HepG2 (cell line): ENCODE measurements at regions not wholly inside any gene's neighbourhood (a gene's known extent, or its start where the extent isn't known, plus 50 kb on each side); places are given as distances from the start of the nearest gene placed in this dataset.

Experiments
- ATAC-seq: fragments of 200-7000 bp; cut with Tn5 transposase; 3 replicates; pipeline ENCODE4 v1.9.1; 2020; ENCODE audit warnings: mild to moderate bottlenecking, moderate library complexity
- BruUV-seq: library from RNA; stranded (reverse); fragments of 400-500 nt; replicated peaks from 2 replicates; lab custom pipeline; 2021; lab: Mats Ljungman, UMichigan
- CTCF ChIA-PET: fragments of 300-600 bp; formaldehyde crosslinking; extraction: SDS; loops from one replicate; lab custom pipeline; 2021; ENCODE audit warnings: low total read pairs, inconsistent platforms, low intra/inter-chr PET ratio; lab: Yijun Ruan, JAX
- POLR2A ChIA-PET: fragments of 350-600 bp; sonication (Branson Sonifier 250); formaldehyde crosslinking; loops from one replicate; lab custom pipeline; 2020; ENCODE audit warnings: antibody characterized with exemption, inconsistent platforms; lab: Yijun Ruan, JAX
- DNase-seq: peaks from one replicate; pipeline ENCODE4 v3.0.0-alpha.2; 2015; ENCODE audit warnings: low spot score
- FAIRE-seq: peaks from 3 replicates; lab custom pipeline; 2011; peaks lifted over from hg19 to GRCh38; lab: Jason Lieb, UNC
- H2AFZ ChIP-seq: one replicate; pipeline ENCODE4 v1.6.1; 2011; ENCODE audit warnings: low read length, inconsistent platforms
- H3K27ac ChIP-seq: fragments of 300-600 bp; 3 replicates; pipeline ENCODE4 v1.8.0; 2011; ENCODE audit warnings: mixed run types, mild to moderate bottlenecking, mixed read lengths, low read length, inconsistent platforms; ENCODE audit not compliant: insufficient read depth; ENCODE audit errors: extremely low read length
- H3K27me3 ChIP-seq, 2 experiments: fragments of 200-600 bp in 1 of 2; 2 replicates in 1 of 2; 3 replicates in 1 of 2; pipeline versions ENCODE4 v1.6.0 to v1.8.0; 2011; ENCODE audit warnings: low read length in 2 of 2, mild to moderate bottlenecking in 2 of 2, moderate library complexity in 2 of 2, inconsistent platforms in 1 of 2; ENCODE audit not compliant: insufficient read depth in 2 of 2, control insufficient read depth in 1 of 2
- H3K36me3 ChIP-seq, 2 experiments: fragments of 200-600 bp in 1 of 2; replicated peaks in 1 of 2; 2 replicates in 1 of 2; 3 replicates in 1 of 2; pipeline versions ENCODE4 v1.5.1 to v1.8.0; 2011; ENCODE audit warnings: low read length in 2 of 2, inconsistent platforms in 1 of 2; ENCODE audit not compliant: insufficient read depth in 2 of 2, control insufficient read depth in 1 of 2
- H3K4me1 ChIP-seq: 2 replicates; pipeline ENCODE4 v1.5.1; 2012; ENCODE audit warnings: low read length, inconsistent platforms; ENCODE audit not compliant: insufficient read depth
- H3K4me2 ChIP-seq: 2 replicates; pipeline ENCODE4 v1.6.0; 2011; ENCODE audit warnings: low read depth, low read length, inconsistent platforms
- H3K4me3 ChIP-seq, 3 experiments: fragments of 200-600 bp in 1 of 3; sonication (generic), shearing (Covaris generic) in 1 of 3; replicated peaks in 1 of 3; 2 replicates each; pipeline ENCODE4 v1.5.1; 2011 to 2016; ENCODE audit warnings: low read length in 3 of 3, inconsistent platforms in 2 of 3, low read depth in 2 of 3, mild to moderate bottlenecking in 2 of 3, control low read depth in 1 of 3, mixed read lengths in 1 of 3; ENCODE audit not compliant: insufficient read depth in 1 of 3
- H3K79me2 ChIP-seq: one replicate; pipeline ENCODE4 v1.6.1; 2011; ENCODE audit warnings: low read length, inconsistent platforms; ENCODE audit not compliant: insufficient read depth
- H3K9ac ChIP-seq: 2 replicates; pipeline ENCODE4 v1.6.0; 2011; ENCODE audit warnings: mild to moderate bottlenecking, low read depth, low read length, inconsistent platforms; ENCODE audit not compliant: insufficient read depth
- H3K9me3 ChIP-seq: 2 replicates; pipeline ENCODE4 v1.5.1; 2012; ENCODE audit warnings: mild to moderate bottlenecking, low read length
- H4K20me1 ChIP-seq: 2 replicates; pipeline ENCODE4 v1.6.0; 2011; ENCODE audit warnings: inconsistent platforms, mild to moderate bottlenecking, low read length, moderate library complexity; ENCODE audit not compliant: insufficient read depth
- CBFB ChIP-seq: sonication (generic); formaldehyde crosslinking; IDR thresholded peaks from 2 replicates; pipeline ENCODE4 v1.4.0; 2020; ENCODE audit warnings: missing genetic modification reagents
- CEBPG ChIP-seq: IDR thresholded peaks from 2 replicates; pipeline ENCODE4 v1.6.1; 2016
- FOXJ3 ChIP-seq: sonication (generic); formaldehyde crosslinking; IDR thresholded peaks from 2 replicates; pipeline ENCODE4 v1.4.0; 2020; ENCODE audit warnings: missing genetic modification reagents, mild to moderate bottlenecking, borderline replicate concordance
- GZF1 ChIP-seq: sonication (generic); formaldehyde crosslinking; IDR thresholded peaks from 2 replicates; pipeline ENCODE4 v1.5.1; 2020; ENCODE audit warnings: mild to moderate bottlenecking, missing genetic modification reagents
- HHEX ChIP-seq: IDR thresholded peaks from 2 replicates; pipeline ENCODE4 v1.6.1; 2016; ENCODE audit warnings: control low read depth
- HIVEP1 ChIP-seq: sonication (generic); formaldehyde crosslinking; IDR thresholded peaks from 2 replicates; pipeline ENCODE4 v1.4.0; 2020; ENCODE audit warnings: mild to moderate bottlenecking, missing genetic modification reagents
- PHB2 ChIP-seq: fragments of 450-650 bp; IDR thresholded peaks from 2 replicates; pipeline ENCODE4 v1.6.1; 2018; ENCODE audit not compliant: partially characterized antibody
- RFX1 ChIP-seq: fragments of 450-650 bp; IDR thresholded peaks from 2 replicates; pipeline ENCODE4 v1.6.1; 2017
- RFX5 ChIP-seq: IDR thresholded peaks from 2 replicates; pipeline ENCODE4 v1.6.1; 2011; ENCODE audit warnings: low read depth, low read length, improper control_type of control experiment
- SRF ChIP-seq: IDR thresholded peaks from 2 replicates; pipeline ENCODE4 v1.6.1; 2011; ENCODE audit warnings: mild to moderate bottlenecking, low read depth, low read length, moderate library complexity
- ZNF17 ChIP-seq: sonication (generic); formaldehyde crosslinking; IDR thresholded peaks from 2 replicates; pipeline ENCODE4 v1.5.0; 2020; ENCODE audit warnings: mild to moderate bottlenecking, missing genetic modification reagents
- ZNF431 ChIP-seq: sonication (generic); formaldehyde crosslinking; IDR thresholded peaks from 2 replicates; pipeline ENCODE4 v1.9.0; 2022; ENCODE audit warnings: missing genetic modification reagents, low read depth, mild to moderate bottlenecking, borderline replicate concordance
- ZNF468 ChIP-seq: sonication (generic); formaldehyde crosslinking; IDR thresholded peaks from 2 replicates; pipeline ENCODE4 v1.8.0; 2022; ENCODE audit warnings: mild to moderate bottlenecking, moderate library complexity, missing genetic modification reagents
- ZNF678 ChIP-seq: sonication (generic); formaldehyde crosslinking; IDR thresholded peaks from 2 replicates; pipeline ENCODE4 v1.4.0; 2020; ENCODE audit warnings: mild to moderate bottlenecking, missing genetic modification reagents
- ZNF747 ChIP-seq: sonication (generic); formaldehyde crosslinking; IDR thresholded peaks from 2 replicates; pipeline ENCODE4 v1.8.1; 2023; ENCODE audit warnings: missing genetic modification reagents, mild to moderate bottlenecking, borderline replicate concordance
- ZNF780A ChIP-seq: sonication (generic); formaldehyde crosslinking; IDR thresholded peaks from 2 replicates; pipeline ENCODE4 v1.8.0; 2022; ENCODE audit warnings: mild to moderate bottlenecking, missing genetic modification reagents, moderate library complexity
- WGBS: methylation state at CpG from one replicate; pipeline ENCODE4 v1.1.6; 2017; ENCODE audit warnings: low lambda C conversion rate; 5-methylcytosine and 5-hydroxymethylcytosine counted together
- in situ Hi-C: cut with HindIII; loops from 2 replicates; pipeline ENCODE4 v1.10.0; 2017; ENCODE audit warnings: low pct_unique_long_range_greater_than_20kb; ENCODE audit not compliant: extremely low pct_ligation_motif_present
- intact Hi-C: fragments of 100-400 bp; cut with micrococcal nuclease; formaldehyde crosslinking; loops from one replicate; pipeline ENCODE4 v1.10.0; 2022; ENCODE audit not compliant: unreplicated experiment
- TF ChIP-seq, protein P1 (sequence below): sonication (generic); formaldehyde crosslinking; IDR thresholded peaks from 2 replicates; pipeline ENCODE4 v1.8.1; 2023; ENCODE audit warnings: mild to moderate bottlenecking, missing genetic modification reagents
- TF ChIP-seq, protein P2 (sequence below): IDR thresholded peaks from 2 replicates; pipeline ENCODE4 v1.6.1; 2012; ENCODE audit warnings: low read length, improper control_type of control experiment
- TF ChIP-seq, protein P3 (sequence below): sonication (generic); formaldehyde crosslinking; IDR thresholded peaks from 2 replicates; pipeline ENCODE4 v1.5.1; 2020; ENCODE audit warnings: missing genetic modification reagents, mild to moderate bottlenecking, borderline replicate concordance
- TF ChIP-seq, protein P4 (sequence below): IDR thresholded peaks from 2 replicates; pipeline ENCODE4 v1.6.1; 2012; ENCODE audit warnings: low read depth, low read length, improper control_type of control experiment

DNA sequence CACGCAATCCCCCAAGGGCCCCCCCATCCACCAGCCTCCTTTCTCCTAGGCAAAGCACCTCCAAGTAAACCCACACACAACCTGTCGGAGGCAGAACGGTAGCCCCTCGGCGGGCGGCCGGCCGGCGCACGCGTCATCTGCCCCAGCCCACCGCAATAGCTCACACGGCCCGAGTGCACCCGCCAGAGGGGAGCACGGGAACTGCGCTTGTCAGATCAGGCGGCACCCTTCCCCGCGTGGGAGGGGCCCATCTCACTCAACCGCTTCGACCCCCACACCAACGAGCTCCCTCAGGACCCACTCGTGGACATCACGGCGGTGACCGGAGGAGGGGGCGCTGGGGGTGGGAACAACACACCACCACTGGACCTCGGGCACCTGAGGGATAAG is 767.9 kb upstream of the DEFB115 start:
- DNase-seq (no peak), FAIRE-seq (no peak), ATAC-seq (no peak)
- no peak overlapping the region for H3K9ac ChIP-seq
- BruUV-seq, result no TSS peak
- H2AFZ ChIP-seq, result no peak overlapping the region
- no peaks in the 10 kb centered on the region for H3K27me3 ChIP-seq
- H4K20me1 ChIP-seq, result no peaks in the 10 kb centered on the region
- CTCF ChIA-PET, result no interaction called here
- H3K36me3 ChIP-seq, result no peaks in the 10 kb centered on the region
- no peak overlapping the region for H3K27ac ChIP-seq
- H3K79me2 ChIP-seq, result no peaks in the 10 kb centered on the region
- H3K4me2 ChIP-seq, result no peak overlapping the region
- no peak overlapping the region for H3K4me3 ChIP-seq
- POLR2A ChIA-PET, result no interaction called here
- in situ Hi-C loops, result no loop called here
- no peaks in the 10 kb centered on the region for H3K4me1 ChIP-seq
- H3K9me3 ChIP-seq, result peaks cover 67% of the 10 kb centered on the region
- TF ChIP-seq, protein P1, sequence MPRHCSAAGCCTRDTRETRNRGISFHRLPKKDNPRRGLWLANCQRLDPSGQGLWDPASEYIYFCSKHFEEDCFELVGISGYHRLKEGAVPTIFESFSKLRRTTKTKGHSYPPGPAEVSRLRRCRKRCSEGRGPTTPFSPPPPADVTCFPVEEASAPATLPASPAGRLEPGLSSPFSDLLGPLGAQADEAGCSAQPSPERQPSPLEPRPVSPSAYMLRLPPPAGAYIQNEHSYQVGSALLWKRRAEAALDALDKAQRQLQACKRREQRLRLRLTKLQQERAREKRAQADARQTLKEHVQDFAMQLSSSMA (CRISPR knock-in tag), result no peak
- no peak for TF ChIP-seq FOXJ3 (CRISPR knock-in tag)
- TF ChIP-seq CBFB (CRISPR knock-in tag), result no peak
- no peak for TF ChIP-seq RFX1
- TF ChIP-seq CEBPG (CRISPR knock-in tag), result no peak
- TF ChIP-seq ZNF17 (CRISPR knock-in tag), result no peak
- TF ChIP-seq, protein P2, sequence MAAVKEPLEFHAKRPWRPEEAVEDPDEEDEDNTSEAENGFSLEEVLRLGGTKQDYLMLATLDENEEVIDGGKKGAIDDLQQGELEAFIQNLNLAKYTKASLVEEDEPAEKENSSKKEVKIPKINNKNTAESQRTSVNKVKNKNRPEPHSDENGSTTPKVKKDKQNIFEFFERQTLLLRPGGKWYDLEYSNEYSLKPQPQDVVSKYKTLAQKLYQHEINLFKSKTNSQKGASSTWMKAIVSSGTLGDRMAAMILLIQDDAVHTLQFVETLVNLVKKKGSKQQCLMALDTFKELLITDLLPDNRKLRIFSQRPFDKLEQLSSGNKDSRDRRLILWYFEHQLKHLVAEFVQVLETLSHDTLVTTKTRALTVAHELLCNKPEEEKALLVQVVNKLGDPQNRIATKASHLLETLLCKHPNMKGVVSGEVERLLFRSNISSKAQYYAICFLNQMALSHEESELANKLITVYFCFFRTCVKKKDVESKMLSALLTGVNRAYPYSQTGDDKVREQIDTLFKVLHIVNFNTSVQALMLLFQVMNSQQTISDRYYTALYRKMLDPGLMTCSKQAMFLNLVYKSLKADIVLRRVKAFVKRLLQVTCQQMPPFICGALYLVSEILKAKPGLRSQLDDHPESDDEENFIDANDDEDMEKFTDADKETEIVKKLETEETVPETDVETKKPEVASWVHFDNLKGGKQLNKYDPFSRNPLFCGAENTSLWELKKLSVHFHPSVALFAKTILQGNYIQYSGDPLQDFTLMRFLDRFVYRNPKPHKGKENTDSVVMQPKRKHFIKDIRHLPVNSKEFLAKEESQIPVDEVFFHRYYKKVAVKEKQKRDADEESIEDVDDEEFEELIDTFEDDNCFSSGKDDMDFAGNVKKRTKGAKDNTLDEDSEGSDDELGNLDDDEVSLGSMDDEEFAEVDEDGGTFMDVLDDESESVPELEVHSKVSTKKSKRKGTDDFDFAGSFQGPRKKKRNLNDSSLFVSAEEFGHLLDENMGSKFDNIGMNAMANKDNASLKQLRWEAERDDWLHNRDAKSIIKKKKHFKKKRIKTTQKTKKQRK, result no peak
- no peak for TF ChIP-seq ZNF678 (CRISPR knock-in tag)
- no peak for TF ChIP-seq ZNF747 (CRISPR knock-in tag)
- TF ChIP-seq PHB2, result no peak
- no peak for TF ChIP-seq RFX5
- TF ChIP-seq, protein P3, sequence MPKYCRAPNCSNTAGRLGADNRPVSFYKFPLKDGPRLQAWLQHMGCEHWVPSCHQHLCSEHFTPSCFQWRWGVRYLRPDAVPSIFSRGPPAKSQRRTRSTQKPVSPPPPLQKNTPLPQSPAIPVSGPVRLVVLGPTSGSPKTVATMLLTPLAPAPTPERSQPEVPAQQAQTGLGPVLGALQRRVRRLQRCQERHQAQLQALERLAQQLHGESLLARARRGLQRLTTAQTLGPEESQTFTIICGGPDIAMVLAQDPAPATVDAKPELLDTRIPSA (CRISPR knock-in tag), result no peak
- no peak for TF ChIP-seq HHEX
- no peak for TF ChIP-seq ZNF780A
- TF ChIP-seq GZF1 (CRISPR knock-in tag), result no peak
- TF ChIP-seq, protein P4, sequence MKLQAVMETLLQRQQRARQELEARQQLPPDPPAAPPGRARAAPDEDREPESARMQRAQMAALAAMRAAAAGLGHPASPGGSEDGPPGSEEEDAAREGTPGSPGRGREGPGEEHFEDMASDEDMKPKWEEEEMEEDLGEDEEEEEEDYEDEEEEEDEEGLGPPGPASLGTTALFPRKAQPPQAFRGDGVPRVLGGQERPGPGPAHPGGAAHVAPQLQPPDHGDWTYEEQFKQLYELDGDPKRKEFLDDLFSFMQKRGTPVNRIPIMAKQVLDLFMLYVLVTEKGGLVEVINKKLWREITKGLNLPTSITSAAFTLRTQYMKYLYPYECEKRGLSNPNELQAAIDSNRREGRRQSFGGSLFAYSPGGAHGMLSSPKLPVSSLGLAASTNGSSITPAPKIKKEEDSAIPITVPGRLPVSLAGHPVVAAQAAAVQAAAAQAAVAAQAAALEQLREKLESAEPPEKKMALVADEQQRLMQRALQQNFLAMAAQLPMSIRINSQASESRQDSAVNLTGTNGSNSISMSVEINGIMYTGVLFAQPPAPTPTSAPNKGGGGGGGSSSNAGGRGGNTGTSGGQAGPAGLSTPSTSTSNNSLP, result no peak
- TF ChIP-seq HIVEP1, result no peak
- no peak for TF ChIP-seq ZNF468 (CRISPR knock-in tag)
- no peak for TF ChIP-seq SRF
- TF ChIP-seq ZNF431, result no peak
- intact Hi-C loops, result no loop called here
- 87% methylated on average over 28 of the region's 29 CpGs for WGBS
